ENCODE measurements at regions not wholly inside any gene's neighbourhood (a gene's known extent, or its start where the extent isn't known, plus 50 kb on each side); places are given as distances from the start of the nearest gene placed in this dataset.

- no peak overlapping the region for H4K8ac ChIP-seq (ENCODE audit: low read depth in 2 of 2, low read length in 2 of 2)
- no peak overlapping the region for H3K18ac ChIP-seq (ENCODE audit: low read depth, low read length)
- no peak overlapping the region for H3K4me2 ChIP-seq (ENCODE audit: low read depth, low read length)
- in situ Hi-C loops (cut with MboI; ENCODE audit: low sequenced_read_pairs), result no loop called here
- POLR2A ChIA-PET (ENCODE audit: unreplicated experiment), result no interaction called here
- no peak overlapping the region for H2BK5ac ChIP-seq (ENCODE audit: low read depth, low read length, poor library complexity, severe bottlenecking)
- no peaks in the 10 kb centered on the region for H3K79me1 ChIP-seq (ENCODE audit: low read depth in 1 of 2, low read length in 2 of 2)
- H3K4me1 ChIP-seq (ENCODE audit: control insufficient read depth, insufficient read depth, low read length), result 0 out of 2 replicates have a peak, but pooled peaks cover 2% of the 10 kb centered on the region
- intact Hi-C loops (cut with micrococcal nuclease), result no loop called here
- no peak overlapping the region for H3K4ac ChIP-seq (ENCODE audit: low read depth, low read length)
- no peak overlapping the region for H3K27ac ChIP-seq (ENCODE audit: insufficient read depth, low read length)
- no peaks in the 10 kb centered on the region for H4K20me1 ChIP-seq (ENCODE audit: insufficient read depth, low read length)
- H3K23ac ChIP-seq (ENCODE audit: low read depth, low read length), result no peak overlapping the region
- TF ChIP-seq USF2 (IDR thresholded peaks at IDR 0.05; ENCODE audit: low read depth, low read length), result no peak
- no peak for TF ChIP-seq ELK1 (IDR thresholded peaks at IDR 0.05; ENCODE audit: borderline replicate concordance, low read depth, low read length)
- TF ChIP-seq CTCF (conservative IDR thresholded peaks at IDR 0.05; ENCODE audit: low read depth, low read length), result no peak
- TF ChIP-seq POLR2A (IDR thresholded peaks at IDR 0.05; ENCODE audit: low read depth, low read length), result no peak
- no peak for TF ChIP-seq CHD1 (IDR thresholded peaks at IDR 0.05; ENCODE audit: low read depth, low read length)
- TF ChIP-seq CEBPB (IDR thresholded peaks at IDR 0.05; ENCODE audit: low read depth, low read length), result no peak
- TF ChIP-seq MXI1 (IDR thresholded peaks at IDR 0.05; ENCODE audit: borderline replicate concordance, low read depth, low read length), result no peak
- no peak for TF ChIP-seq MAZ (IDR thresholded peaks at IDR 0.05; ENCODE audit: borderline replicate concordance, low read depth, low read length)
- no peak for TF ChIP-seq SMC3 (IDR thresholded peaks at IDR 0.05; ENCODE audit: low read depth, low read length)
- TF ChIP-seq RFX5 (IDR thresholded peaks at IDR 0.05; ENCODE audit: low read depth, low read length), result no peak
- TF ChIP-seq BHLHE40 (IDR thresholded peaks at IDR 0.05; ENCODE audit: low read depth, low read length), result no peak
- TF ChIP-seq MAFK (IDR thresholded peaks at IDR 0.05; ENCODE audit: low read depth, low read length), result no peak
- H3K4me3 ChIP-seq (ENCODE audit: insufficient read depth, low read depth, low read length), result no peak overlapping the region
- H3K27me3 ChIP-seq (ENCODE audit: control insufficient read depth, insufficient read depth, low read length), result no peaks in the 10 kb centered on the region
- no peak overlapping the region for H3K9ac ChIP-seq (ENCODE audit: low read depth, low read length)
- no peak overlapping the region for H2AK5ac ChIP-seq (ENCODE audit: low read depth, low read length)
- CTCF ChIA-PET, result no interaction called here
- no peak overlapping the region for H2AFZ ChIP-seq (replicated peaks; ENCODE audit: low read length, poor library complexity)
- H2BK120ac ChIP-seq (ENCODE audit: low read depth, low read length), result no peak overlapping the region
- no peak overlapping the region for H4K91ac ChIP-seq (ENCODE audit: insufficient read depth, low read depth, low read length)
- no peak overlapping the region for H2AK9ac ChIP-seq (replicated peaks; ENCODE audit: low read depth, low read length, poor library complexity)
- ATAC-seq (ENCODE audit: low read depth), result no peak
- H3K14ac ChIP-seq (replicated peaks; ENCODE audit: low read depth, low read length), result no peak overlapping the region
- H4K5ac ChIP-seq (ENCODE audit: low read depth, low read length), result no peak overlapping the region
- dilution Hi-C loops (cut with HindIII; ENCODE audit: low sequenced_read_pairs, unreplicated experiment), result no loop called here
- H3K56ac ChIP-seq (ENCODE audit: extremely low read depth, insufficient read depth, low read length), result no peak overlapping the region
- H2BK20ac ChIP-seq (ENCODE audit: low read depth, low read length), result no peak overlapping the region
- WGBS, 2 experiments (ENCODE audit: extremely low coverage in 2 of 2, insufficient read length in 1 of 2), result no CpG with 5 or more reads among the region's 4 CpGs
- no peak for DNase-seq
- no peaks in the 10 kb centered on the region for H3K9me3 ChIP-seq (ENCODE audit: control insufficient read depth, insufficient read depth, low read length)
- no peak overlapping the region for H2BK15ac ChIP-seq (ENCODE audit: low read depth, low read length)
- no peaks in the 10 kb centered on the region for H3K9me1 ChIP-seq (ENCODE audit: insufficient read depth, low read length)
- no TSS peak for BruUV-seq (replicated peaks)
- H3K36me3 ChIP-seq (ENCODE audit: control insufficient read depth, insufficient read depth, low read length), result no peaks in the 10 kb centered on the region
Observed at GRCh38 chr22:47309946-47310345, 547.5 kb downstream of the TBC1D22A start.

All from IMR-90 (cell line).